ENCODE measurements at regions not wholly inside any gene's neighbourhood (a gene's known extent, or its start where the extent isn't known, plus 50 kb on each side); places are given as distances from the start of the nearest gene placed in this dataset.

DNA sequence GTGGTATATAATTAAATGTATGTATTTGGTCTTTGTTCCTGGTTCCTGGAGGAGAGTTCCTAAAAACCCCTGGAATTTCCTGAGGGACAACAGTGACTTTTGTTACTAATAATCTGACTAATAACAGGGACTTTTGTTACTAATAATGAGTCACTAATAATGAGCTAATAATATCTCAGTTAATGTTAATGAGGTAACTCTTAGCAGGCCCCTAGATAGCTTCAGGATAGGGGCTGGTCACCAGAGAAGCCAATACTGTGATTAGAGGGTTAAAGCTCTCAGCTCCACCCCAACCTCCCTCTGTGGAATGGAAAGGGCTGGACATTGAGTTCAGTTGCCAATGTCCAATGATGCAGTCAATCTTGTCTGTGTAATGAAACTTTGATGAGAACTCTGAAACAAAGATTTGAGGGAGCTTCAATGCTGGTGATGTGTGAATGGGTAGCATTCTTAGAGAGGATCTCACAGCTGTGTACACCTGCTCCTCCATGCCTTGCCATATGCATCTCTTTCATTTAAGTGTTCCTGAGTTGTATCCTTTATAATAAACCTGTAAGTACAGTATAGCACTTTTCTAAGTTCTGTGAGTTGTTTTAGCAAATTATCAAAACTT, 1431.4 kb upstream of the TENM4 start:
- TF ChIP-seq, protein P1, sequence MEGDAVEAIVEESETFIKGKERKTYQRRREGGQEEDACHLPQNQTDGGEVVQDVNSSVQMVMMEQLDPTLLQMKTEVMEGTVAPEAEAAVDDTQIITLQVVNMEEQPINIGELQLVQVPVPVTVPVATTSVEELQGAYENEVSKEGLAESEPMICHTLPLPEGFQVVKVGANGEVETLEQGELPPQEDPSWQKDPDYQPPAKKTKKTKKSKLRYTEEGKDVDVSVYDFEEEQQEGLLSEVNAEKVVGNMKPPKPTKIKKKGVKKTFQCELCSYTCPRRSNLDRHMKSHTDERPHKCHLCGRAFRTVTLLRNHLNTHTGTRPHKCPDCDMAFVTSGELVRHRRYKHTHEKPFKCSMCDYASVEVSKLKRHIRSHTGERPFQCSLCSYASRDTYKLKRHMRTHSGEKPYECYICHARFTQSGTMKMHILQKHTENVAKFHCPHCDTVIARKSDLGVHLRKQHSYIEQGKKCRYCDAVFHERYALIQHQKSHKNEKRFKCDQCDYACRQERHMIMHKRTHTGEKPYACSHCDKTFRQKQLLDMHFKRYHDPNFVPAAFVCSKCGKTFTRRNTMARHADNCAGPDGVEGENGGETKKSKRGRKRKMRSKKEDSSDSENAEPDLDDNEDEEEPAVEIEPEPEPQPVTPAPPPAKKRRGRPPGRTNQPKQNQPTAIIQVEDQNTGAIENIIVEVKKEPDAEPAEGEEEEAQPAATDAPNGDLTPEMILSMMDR (conservative IDR thresholded peaks at IDR 0.05; ENCODE audit: low read depth, low read length), result no peak
- TF ChIP-seq POLR2A (IDR thresholded peaks at IDR 0.05; ENCODE audit: low read depth, low read length) (no peak), CEBPB (IDR thresholded peaks at IDR 0.05; ENCODE audit: low read depth, low read length) (no peak), MXI1 (IDR thresholded peaks at IDR 0.05; ENCODE audit: borderline replicate concordance, low read depth, low read length) (no peak), RAD21 (IDR thresholded peaks at IDR 0.05; ENCODE audit: low read length) (no peak), FOS (IDR thresholded peaks at IDR 0.05; ENCODE audit: low read depth, low read length) (no peak), NFE2L2 (IDR thresholded peaks at IDR 0.05; ENCODE audit: low read depth, low read length) (no peak), RFX5 (IDR thresholded peaks at IDR 0.05; ENCODE audit: low read depth, low read length) (no peak), ELK1 (IDR thresholded peaks at IDR 0.05; ENCODE audit: borderline replicate concordance, low read depth, low read length) (no peak), RCOR1 (IDR thresholded peaks at IDR 0.05; ENCODE audit: insufficient replicate concordance, low read length) (no peak), MAFK (IDR thresholded peaks at IDR 0.05; ENCODE audit: low read depth, low read length) (no peak), USF2 (IDR thresholded peaks at IDR 0.05; ENCODE audit: low read depth, low read length) (no peak)
